ENCODE measurements at regions not wholly inside any gene's neighbourhood (a gene's known extent, or its start where the extent isn't known, plus 50 kb on each side); places are given as distances from the start of the nearest gene placed in this dataset.

- POLR2A ChIA-PET, result no interaction called here
Measured at GRCh38 chr9:110101531-110102161, 106.3 kb downstream of the C9orf152 start.

GRCh38 chr9:110103257-110103656 is 104.7 kb downstream of the C9orf152 start:
- H3K27ac ChIP-seq (ENCODE audit: low read depth in 1 of 2, low read length in 2 of 2), result no peak overlapping the region
- H3K36me3 ChIP-seq (ENCODE audit: insufficient read depth, low read length), result no peaks in the 10 kb centered on the region
- H3K4me1 ChIP-seq (ENCODE audit: insufficient read depth, low read length), result no peaks in the 10 kb centered on the region
- no peak overlapping the region for H3K4me3 ChIP-seq (ENCODE audit: low read length)
- DNase-seq, result no peak
- no peaks in the 10 kb centered on the region for H3K27me3 ChIP-seq (ENCODE audit: control insufficient read depth in 1 of 2, insufficient read depth in 2 of 2, low read length in 2 of 2)
- Mint-ChIP-seq H3K36me3 (ENCODE audit: low read depth) (no peaks in the 10 kb centered on the region), H3K9me3 (no peaks in the 10 kb centered on the region), H3K4me1 (ENCODE audit: low read depth) (no peaks in the 10 kb centered on the region), H3K27ac (no peak overlapping the region), H3K27me3 (no peaks in the 10 kb centered on the region), H3K4me3 (no peak overlapping the region)
- intact Hi-C loops (cut with DNase I, micrococcal nuclease), result no loop called here
- no peaks in the 10 kb centered on the region for H3K9me3 ChIP-seq (ENCODE audit: control insufficient read depth in 1 of 2, insufficient read depth in 1 of 2, low read length in 2 of 2)
- TF ChIP-seq CTCF (IDR thresholded peaks at IDR 0.05), result no peak
- CTCF ChIA-PET, result no interaction called here
- ATAC-seq (ENCODE audit: poor library complexity), result no peak
- POLR2A ChIA-PET, result no interaction called here

More at GRCh38 chr9:110101531-110102161, 106.3 kb downstream of the C9orf152 start:
- Histone ChIP-seq H3K36me3 (ENCODE audit: insufficient read depth, low read length) (no peaks in the 10 kb centered on the region), H3K4me1 (ENCODE audit: insufficient read depth, low read length) (no peaks in the 10 kb centered on the region), H3K27me3 (ENCODE audit: control insufficient read depth in 1 of 2, insufficient read depth in 2 of 2, low read length in 2 of 2) (no peaks in the 10 kb centered on the region), H3K4me3 (ENCODE audit: low read length) (no peak overlapping the region), H3K27ac (ENCODE audit: low read depth in 1 of 2, low read length in 2 of 2) (no peak overlapping the region), H3K9me3 (ENCODE audit: control insufficient read depth in 1 of 2, insufficient read depth in 1 of 2, low read length in 2 of 2) (no peaks in the 10 kb centered on the region)
- Mint-ChIP-seq H3K36me3 (ENCODE audit: low read depth) (no peaks in the 10 kb centered on the region), H3K9me3 (no peaks in the 10 kb centered on the region), H3K27ac (no peak overlapping the region), H3K4me1 (ENCODE audit: low read depth) (no peaks in the 10 kb centered on the region), H3K4me3 (no peak overlapping the region), H3K27me3 (no peaks in the 10 kb centered on the region)
- DNase-seq (no peak), ATAC-seq (ENCODE audit: poor library complexity) (no peak)
- intact Hi-C loops (cut with DNase I, micrococcal nuclease), result no loop called here
- CTCF ChIA-PET, result no interaction called here
- TF ChIP-seq CTCF (IDR thresholded peaks at IDR 0.05), result no peak

- no peak for TF ChIP-seq CTCF (IDR thresholded peaks at IDR 0.05)
- ChIA-PET POLR2A (no interaction called here), CTCF (no interaction called here)
- DNase-seq (no peak), ATAC-seq (ENCODE audit: poor library complexity) (no peak)
- H3K4me3 ChIP-seq (ENCODE audit: low read length), result no peak overlapping the region
- no peaks in the 10 kb centered on the region for H3K36me3 ChIP-seq (ENCODE audit: insufficient read depth, low read length)
- H3K9me3 ChIP-seq (ENCODE audit: control insufficient read depth in 1 of 2, insufficient read depth in 1 of 2, low read length in 2 of 2), result no peaks in the 10 kb centered on the region
- no peak overlapping the region for H3K27ac ChIP-seq (ENCODE audit: low read depth in 1 of 2, low read length in 2 of 2)
- no peaks in the 10 kb centered on the region for H3K27me3 Mint-ChIP-seq
- H3K36me3 Mint-ChIP-seq (ENCODE audit: low read depth), result no peaks in the 10 kb centered on the region
- intact Hi-C loops (cut with DNase I, micrococcal nuclease), result no loop called here
- H3K9me3 Mint-ChIP-seq, result no peaks in the 10 kb centered on the region
- H3K27ac Mint-ChIP-seq, result no peak overlapping the region
- no peaks in the 10 kb centered on the region for H3K27me3 ChIP-seq (ENCODE audit: control insufficient read depth in 1 of 2, insufficient read depth in 2 of 2, low read length in 2 of 2)
- no peaks in the 10 kb centered on the region for H3K4me1 Mint-ChIP-seq (ENCODE audit: low read depth)
- H3K4me1 ChIP-seq (ENCODE audit: insufficient read depth, low read length), result no peaks in the 10 kb centered on the region
- no peak overlapping the region for H3K4me3 Mint-ChIP-seq
Measured at GRCh38 chr9:110104261-110104809, 103.6 kb downstream of the C9orf152 start.
